Neural progenitor cell (in vitro differentiated cells): ENCODE measurements at regions not wholly inside any gene's neighbourhood (a gene's known extent, or its start where the extent isn't known, plus 50 kb on each side); places are given as distances from the start of the nearest gene placed in this dataset.

Source experiments
- DNase-seq: peaks from one replicate; pipeline ENCODE4 v3.0.0-alpha.2; 2016; ENCODE audit warnings: low spot score
- H2AFZ ChIP-seq: fragments of 200-600 bp; sonication (generic); replicated peaks from 2 replicates; pipeline ENCODE4 v1.6.1; 2016; ENCODE audit warnings: antibody characterized with exemption
- H3F3A ChIP-seq: fragments of 200-600 bp; sonication (generic); 2 replicates; pipeline ENCODE4 v1.6.1; 2016; ENCODE audit warnings: antibody characterized with exemption, low read depth
- H3K27ac ChIP-seq: fragments of 200-600 bp; sonication (generic); 2 replicates; pipeline ENCODE4 v1.5.1; 2016; ENCODE audit warnings: mild to moderate bottlenecking
- H3K27me3 ChIP-seq: fragments of 200-600 bp; sonication (generic); 2 replicates; pipeline ENCODE4 v1.6.1; 2016; ENCODE audit warnings: mild to moderate bottlenecking, moderate library complexity
- H3K36me3 ChIP-seq: fragments of 200-600 bp; sonication (generic); 2 replicates; pipeline ENCODE4 v1.5.1; 2016
- H3K4me1 ChIP-seq: fragments of 200-600 bp; sonication (generic); 2 replicates; pipeline ENCODE4 v1.6.1; 2016; ENCODE audit warnings: mixed run types
- H3K4me2 ChIP-seq: fragments of 200-600 bp; sonication (generic); 2 replicates; pipeline ENCODE4 v1.6.1; 2016
- H3K4me3 ChIP-seq: fragments of 200-600 bp; sonication (generic); 2 replicates; pipeline ENCODE4 v1.5.1; 2016
- H3K79me2 ChIP-seq: fragments of 200-600 bp; sonication (generic); 2 replicates; pipeline ENCODE4 v1.6.1; 2016; ENCODE audit warnings: low read depth
- H3K9ac ChIP-seq: fragments of 200-600 bp; sonication (generic); 2 replicates; pipeline ENCODE4 v1.6.1; 2016
- H3K9me3 ChIP-seq: fragments of 200-600 bp; sonication (generic); 2 replicates; pipeline ENCODE4 v1.5.1; 2016; ENCODE audit warnings: low read depth
- H4K20me1 ChIP-seq: fragments of 200-600 bp; sonication (generic); 2 replicates; pipeline ENCODE4 v1.6.1; 2016; ENCODE audit warnings: low read depth
- H3K27ac Mint-ChIP-seq: 3 replicates; pipeline ENCODE4 v1.8.0; 2021; ENCODE audit warnings: mixed read lengths
- H3K27me3 Mint-ChIP-seq: 2 replicates; pipeline ENCODE4 v1.8.0; 2022; ENCODE audit warnings: low read depth, mild to moderate bottlenecking, inconsistent platforms, moderate library complexity, mixed read lengths; ENCODE audit not compliant: insufficient read depth
- H3K36me3 Mint-ChIP-seq: 3 replicates; pipeline ENCODE4 v1.8.0; 2021; ENCODE audit warnings: mixed read lengths
- H3K4me1 Mint-ChIP-seq: 3 replicates; pipeline ENCODE4 v1.8.0; 2021; ENCODE audit warnings: mixed read lengths
- H3K4me3 Mint-ChIP-seq: 3 replicates; pipeline ENCODE4 v1.8.0; 2021; ENCODE audit warnings: mild to moderate bottlenecking, moderate library complexity, mixed read lengths
- H3K9me3 Mint-ChIP-seq: 3 replicates; pipeline ENCODE4 v1.8.0; 2020; ENCODE audit warnings: mixed read lengths
- CTCF ChIP-seq: fragments of 200-600 bp; sonication (generic); IDR thresholded peaks from 2 replicates; pipeline ENCODE4 v1.5.1; 2017; ENCODE audit warnings: antibody characterized with exemption, mild to moderate bottlenecking
- EZH2 ChIP-seq: fragments of 200-600 bp; sonication (generic); IDR thresholded peaks from 2 replicates; pipeline ENCODE4 v1.6.1; 2017; ENCODE audit warnings: antibody characterized with exemption, mild to moderate bottlenecking, moderate library complexity
- EZH2phosphoT487 ChIP-seq: fragments of 200-600 bp; sonication (generic); IDR thresholded peaks from 2 replicates; pipeline ENCODE4 v1.6.1; 2017; ENCODE audit warnings: antibody characterized with exemption

DNA sequence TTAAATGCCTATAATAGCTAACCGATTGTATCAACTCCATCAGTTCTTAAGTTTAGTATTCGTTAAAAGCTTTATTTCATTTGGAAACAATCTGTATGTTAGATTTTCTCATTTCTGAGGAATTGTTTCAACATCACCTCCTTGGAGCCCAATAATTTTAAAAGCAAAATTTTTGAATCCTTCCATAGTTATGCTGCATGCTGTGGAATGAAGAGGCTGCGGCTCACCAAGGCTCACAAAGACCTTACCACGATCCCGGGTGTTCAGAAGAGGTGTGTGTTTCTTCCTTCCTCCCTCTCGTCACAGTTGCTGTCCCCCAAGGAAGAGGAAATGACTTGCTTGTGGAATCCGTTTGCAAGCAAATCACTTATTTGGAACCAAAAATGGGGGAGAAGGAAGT, 143.8 kb downstream of the FGF1 start:
- Mint-ChIP-seq H3K27me3 (peaks cover 3% of the 10 kb centered on the region), H3K27ac (no peak overlapping the region), H3K9me3 (peaks cover 2% of the 10 kb centered on the region), H3K36me3 (no peaks in the 10 kb centered on the region), H3K4me3 (no peak overlapping the region), H3K4me1 (peaks cover 25% of the 10 kb centered on the region)
- H3F3A ChIP-seq, result no peaks in the 10 kb centered on the region
- H3K9me3 ChIP-seq, result no peaks in the 10 kb centered on the region
- H3K4me1 ChIP-seq, result no peaks in the 10 kb centered on the region
- H4K20me1 ChIP-seq, result no peaks in the 10 kb centered on the region
- no peaks in the 10 kb centered on the region for H3K79me2 ChIP-seq
- no peak overlapping the region for H3K27ac ChIP-seq
- no peak overlapping the region for H3K4me3 ChIP-seq
- no peaks in the 10 kb centered on the region for H3K27me3 ChIP-seq
- H3K36me3 ChIP-seq, result no peaks in the 10 kb centered on the region
- no peak for DNase-seq
- H3K9ac ChIP-seq, result no peak overlapping the region
- no peak overlapping the region for H2AFZ ChIP-seq
- no peak overlapping the region for H3K4me2 ChIP-seq
- TF ChIP-seq EZH2phosphoT487 (no peak), CTCF (no peak), EZH2 (no peak)

- DNase-seq, result no peak
- Mint-ChIP-seq H3K27me3 (peaks cover 3% of the 10 kb centered on the region), H3K36me3 (no peaks in the 10 kb centered on the region), H3K27ac (no peak overlapping the region), H3K9me3 (peaks cover 6% of the 10 kb centered on the region), H3K4me1 (peaks cover 25% of the 10 kb centered on the region), H3K4me3 (no peak overlapping the region)
- Histone ChIP-seq H3K27ac (no peak overlapping the region), H3K4me2 (no peak overlapping the region), H4K20me1 (no peaks in the 10 kb centered on the region), H3K36me3 (no peaks in the 10 kb centered on the region), H2AFZ (no peak overlapping the region), H3K9me3 (no peaks in the 10 kb centered on the region), H3K9ac (no peak overlapping the region), H3K4me1 (no peaks in the 10 kb centered on the region), H3K27me3 (no peaks in the 10 kb centered on the region), H3F3A (no peaks in the 10 kb centered on the region), H3K4me3 (no peak overlapping the region), H3K79me2 (no peaks in the 10 kb centered on the region)
- no peak for TF ChIP-seq EZH2
- no peak for TF ChIP-seq EZH2phosphoT487
- no peak for TF ChIP-seq CTCF
Measured at GRCh38 chr5:142540922-142541422, 144.9 kb downstream of the FGF1 start.

DNA sequence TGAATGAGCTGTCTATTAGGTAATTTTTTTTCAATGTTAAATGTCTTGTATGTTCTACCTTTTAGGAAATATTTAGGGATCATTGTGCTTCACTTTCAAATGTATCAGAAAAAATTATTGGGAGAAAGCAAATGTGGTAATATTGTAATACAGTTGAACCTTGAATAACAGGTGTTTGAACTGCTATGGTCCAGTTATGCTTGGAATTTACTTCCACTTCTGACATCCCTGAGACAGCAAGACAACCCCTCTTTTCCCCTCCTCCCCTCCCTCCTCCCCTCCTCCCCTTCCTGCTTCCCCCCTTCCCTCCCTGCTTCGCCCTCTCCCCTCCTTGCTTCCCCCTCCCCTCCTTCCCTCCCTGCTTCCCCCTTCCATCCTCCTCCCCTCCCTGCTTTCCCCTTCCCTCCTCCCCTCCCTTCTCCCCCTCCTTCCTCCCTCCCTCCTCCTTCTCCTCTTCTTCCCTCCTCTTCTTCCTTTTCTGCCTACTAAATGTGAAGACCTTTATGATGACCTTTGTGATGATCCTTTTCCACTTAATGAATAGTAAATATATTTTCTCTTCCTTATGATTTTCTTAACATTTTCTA, 146.6 kb downstream of the FGF1 start:
- H3K9me3 Mint-ChIP-seq, result peaks cover 18% of the 10 kb centered on the region
- Histone ChIP-seq H3K9me3 (no peaks in the 10 kb centered on the region), H2AFZ (no peak overlapping the region), H3K9ac (no peak overlapping the region), H3K79me2 (no peaks in the 10 kb centered on the region), H4K20me1 (no peaks in the 10 kb centered on the region), H3K27me3 (no peaks in the 10 kb centered on the region), H3K4me3 (no peak overlapping the region), H3K4me1 (no peaks in the 10 kb centered on the region), H3K36me3 (no peaks in the 10 kb centered on the region), H3F3A (no peaks in the 10 kb centered on the region), H3K4me2 (no peak overlapping the region), H3K27ac (no peak overlapping the region)
- H3K27ac Mint-ChIP-seq, result no peak overlapping the region
- H3K4me1 Mint-ChIP-seq, result peaks cover 16% of the 10 kb centered on the region
- no peak overlapping the region for H3K4me3 Mint-ChIP-seq
- peaks cover 2% of the 10 kb centered on the region for H3K36me3 Mint-ChIP-seq
- TF ChIP-seq EZH2phosphoT487, result no peak
- no peak for TF ChIP-seq CTCF
- TF ChIP-seq EZH2, result no peak
- DNase-seq, result no peak
- peaks cover 3% of the 10 kb centered on the region for H3K27me3 Mint-ChIP-seq
